ENCODE measurements at regions not wholly inside any gene's neighbourhood (a gene's known extent, or its start where the extent isn't known, plus 50 kb on each side); places are given as distances from the start of the nearest gene placed in this dataset.
"Not testable (repeated sequence)": the region's sequence is repeated elsewhere in the genome, so short reads cannot be mapped to it uniquely, and the experiment has no call there.

GRCh38 chr2:16058747-16059358, 118.5 kb downstream of the MYCN start:
- no peak for DNase-seq

GRCh38 chr2:16058256-16058655, 117.9 kb downstream of the MYCN start:
- no peak for DNase-seq

GRCh38 chr2:16057661-16058060, 117.3 kb downstream of the MYCN start:
- DNase-seq: no peak

GRCh38 chr2:16055848-16056580, 115.7 kb downstream of the MYCN start:
- DNase-seq: no peak

GRCh38 chr2:16053437-16054257, 113.3 kb downstream of the MYCN start:
- no peak for DNase-seq

GRCh38 chr2:16052571-16053052, 112.3 kb downstream of the MYCN start:
- not testable (repeated sequence) for DNase-seq

GRCh38 chr2:16051841-16052564, 111.7 kb downstream of the MYCN start:
- DNase-seq: no peak

- no peak for DNase-seq
These were observed 110.6 kb downstream of the MYCN start for GRCh38 chr2:16050908-16051489.

GRCh38 chr2:16050261-16050907, 110.0 kb downstream of the MYCN start:
- no peak for DNase-seq

GRCh38 chr2:16049406-16049805, 109.1 kb downstream of the MYCN start:
- no peak for DNase-seq

GRCh38 chr2:16048466-16048865, 108.1 kb downstream of the MYCN start:
- no peak for DNase-seq

GRCh38 chr2:16047701-16048100, 107.4 kb downstream of the MYCN start:
- DNase-seq: no peak

- no peak for DNase-seq
These were observed 106.3 kb downstream of the MYCN start for GRCh38 chr2:16046649-16047048.

GRCh38 chr2:16045653-16046352, 105.5 kb downstream of the MYCN start:
- no peak for DNase-seq

- DNase-seq: no peak
These were observed 104.7 kb downstream of the MYCN start for GRCh38 chr2:16044946-16045456.

- no peak for DNase-seq
These were observed 103.3 kb downstream of the MYCN start for GRCh38 chr2:16043627-16044026.

GRCh38 chr2:16043192-16043591, 102.8 kb downstream of the MYCN start:
- no peak for DNase-seq

GRCh38 chr2:16042201-16042700, 101.9 kb downstream of the MYCN start:
- no peak for DNase-seq

GRCh38 chr2:16040271-16041010, 100.1 kb downstream of the MYCN start:
- no peak for DNase-seq

- DNase-seq: no peak
These were observed 99.5 kb downstream of the MYCN start for GRCh38 chr2:16039823-16040222.

Measured in CD4-positive, alpha-beta T cell treated with Interferon alpha-2 for 1 hour (primary cell).